Liver (tissue), 3 donors: ENCODE measurements at regions not wholly inside any gene's neighbourhood (a gene's known extent, or its start where the extent isn't known, plus 50 kb on each side); places are given as distances from the start of the nearest gene placed in this dataset.

Source experiments
- ATF3 ChIP-seq: IDR thresholded peaks from 2 replicates; pipeline ENCODE4 v1.6.1; 2016; ENCODE audit warnings: antibody characterized with exemption
- CTCF ChIP-seq: fragments of 150-350 bp; IDR thresholded peaks from 2 replicates; pipeline ENCODE4 v1.5.1; 2017; ENCODE audit warnings: improper control_type of control experiment, low read depth, low read length; ENCODE audit not compliant: missing input control
- GABPA ChIP-seq, 2 donors: IDR thresholded peaks in 1 of 2; conservative IDR thresholded peaks in 1 of 2; 2 replicates each; pipeline ENCODE4 v1.6.1; 2016; ENCODE audit warnings: antibody characterized with exemption in 2 of 2, mild to moderate bottlenecking in 1 of 2, moderate library complexity in 1 of 2
- HNF4A ChIP-seq, 2 donors: conservative IDR thresholded peaks; 2 replicates each; pipeline ENCODE4 v1.6.1; 2016; ENCODE audit warnings: antibody characterized with exemption in 2 of 2, mild to moderate bottlenecking in 2 of 2
- HNF4G ChIP-seq: IDR thresholded peaks from 2 replicates; pipeline ENCODE4 v1.6.1; 2016; ENCODE audit warnings: antibody characterized with exemption
- JUND ChIP-seq, 2 donors: IDR thresholded peaks; 2 replicates each; pipeline ENCODE4 v1.6.1; 2016; ENCODE audit warnings: antibody characterized with exemption in 2 of 2
- MAX ChIP-seq: IDR thresholded peaks from 2 replicates; pipeline ENCODE4 v1.6.1; 2016; ENCODE audit warnings: antibody characterized with exemption
- NR2F2 ChIP-seq: IDR thresholded peaks from 2 replicates; pipeline ENCODE4 v1.6.1; 2016; ENCODE audit warnings: antibody characterized with exemption
- RAD21 ChIP-seq, 2 donors: IDR thresholded peaks; 2 replicates each; pipeline ENCODE4 v1.6.1; 2016; ENCODE audit warnings: antibody characterized with exemption in 2 of 2, mild to moderate bottlenecking in 2 of 2
- REST ChIP-seq: IDR thresholded peaks from 2 replicates; pipeline ENCODE4 v1.6.1; 2016; ENCODE audit warnings: antibody characterized with exemption, mild to moderate bottlenecking
- SP1 ChIP-seq: IDR thresholded peaks from 2 replicates; pipeline ENCODE4 v1.6.1; 2018; ENCODE audit warnings: antibody characterized with exemption, mild to moderate bottlenecking
- TAF1 ChIP-seq: conservative IDR thresholded peaks from 2 replicates; pipeline ENCODE4 v1.6.1; 2016; ENCODE audit warnings: antibody characterized with exemption, mild to moderate bottlenecking
- YY1 ChIP-seq: IDR thresholded peaks from 2 replicates; pipeline ENCODE4 v1.6.1; 2016; ENCODE audit warnings: antibody characterized with exemption, mild to moderate bottlenecking
- ZBTB33 ChIP-seq: IDR thresholded peaks from 2 replicates; pipeline ENCODE4 v1.6.1; 2016; ENCODE audit warnings: antibody characterized with exemption
- donor health status: healthy.
- donor health status: healthy.

GRCh38 chr4:177509226-177509745, 67.0 kb upstream of the AGA start:
- TF ChIP-seq CTCF = no peak
- no peak for TF ChIP-seq YY1
- TF ChIP-seq ZBTB33 = no peak
- no peak for TF ChIP-seq RAD21 (IDR thresholded peaks at IDR 0.05)
- TF ChIP-seq MAX = no peak
- TF ChIP-seq SP1 = no peak
- TF ChIP-seq JUND (IDR thresholded peaks at IDR 0.05) = no peak
- TF ChIP-seq REST = no peak
- no peak for TF ChIP-seq NR2F2
- TF ChIP-seq TAF1 = no peak
- no peak for TF ChIP-seq GABPA (IDR thresholded peaks at IDR 0.05 in 1 of 2, conservative IDR thresholded peaks at IDR 0.05 in 1 of 2)
- no peak for TF ChIP-seq HNF4A (conservative IDR thresholded peaks at IDR 0.05)
- no peak for TF ChIP-seq ATF3
- no peak for TF ChIP-seq HNF4G
